ENCODE measurements at regions not wholly inside any gene's neighbourhood (a gene's known extent, or its start where the extent isn't known, plus 50 kb on each side); places are given as distances from the start of the nearest gene placed in this dataset.
A peak's percentile ranks its signal among the peaks of the same experiment; 100 is the strongest.

GRCh38 chr6:17042422-17043147 is 59.3 kb upstream of the STMND1 start:
- TF ChIP-seq CTCF (IDR thresholded peaks at IDR 0.05), result peak in 1 of 6 experiments; percentile 29
- no peak for TF ChIP-seq POLR2A (IDR thresholded peaks at IDR 0.05)

Measured in adrenal gland (tissue), 5 donors.